RWPE2 (cell line): ENCODE measurements at regions not wholly inside any gene's neighbourhood (a gene's known extent, or its start where the extent isn't known, plus 50 kb on each side); places are given as distances from the start of the nearest gene placed in this dataset.
"Not testable (repeated sequence)": the region's sequence is repeated elsewhere in the genome, so short reads cannot be mapped to it uniquely, and the experiment has no call there.

ENCODE experiments used
- ATAC-seq: fragments of 200-7000 bp; cut with Tn5 transposase; 3 replicates; pipeline ENCODE4 v1.9.1; 2021; ENCODE audit warnings: low read depth
- DNase-seq: peaks from one replicate; pipeline ENCODE4 v3.0.0-alpha.2; 2020; ENCODE audit warnings: low spot score
- H3K27ac ChIP-seq: fragments of 450-650 bp; 2 replicates; pipeline ENCODE4 v1.5.1; 2017; ENCODE audit warnings: mild to moderate bottlenecking; ENCODE audit not compliant: poor library complexity, severe bottlenecking
- H3K27me3 ChIP-seq: fragments of 250-450 bp; sonication (Bioruptor Pico); 2 replicates; pipeline ENCODE4 v1.5.1; 2021; ENCODE audit warnings: mild to moderate bottlenecking, moderate library complexity; ENCODE audit not compliant: insufficient read depth, poor library complexity, severe bottlenecking
- H3K36me3 ChIP-seq: fragments of 250-450 bp; sonication (Bioruptor Pico); 2 replicates; pipeline ENCODE4 v1.5.1; 2020; ENCODE audit warnings: low read depth, mild to moderate bottlenecking, moderate library complexity
- H3K4me1 ChIP-seq: fragments of 250-450 bp; sonication (Bioruptor Pico); 2 replicates; pipeline ENCODE4 v1.5.1; 2021; ENCODE audit warnings: mild to moderate bottlenecking, moderate library complexity; ENCODE audit not compliant: insufficient read depth, poor library complexity, severe bottlenecking
- H3K4me3 ChIP-seq: fragments of 250-450 bp; sonication (Bioruptor Pico); 2 replicates; pipeline ENCODE4 v1.5.1; 2021; ENCODE audit warnings: mild to moderate bottlenecking, moderate library complexity; ENCODE audit not compliant: severe bottlenecking
- H3K9me3 ChIP-seq: fragments of 250-450 bp; sonication (Bioruptor Pico); 2 replicates; pipeline ENCODE4 v1.5.1; 2021; ENCODE audit warnings: mild to moderate bottlenecking, moderate library complexity; ENCODE audit not compliant: severe bottlenecking
- CTCF ChIP-seq: fragments of 450-650 bp; IDR thresholded peaks from one replicate; pipeline ENCODE4 v1.5.1; 2017; ENCODE audit warnings: mild to moderate bottlenecking, moderate library complexity; ENCODE audit not compliant: poor library complexity, severe bottlenecking

GRCh38 chr14:86065407-86065806 is 535.5 kb downstream of the FLRT2 start:
- no peak for TF ChIP-seq CTCF

GRCh38 chr14:86064595-86064994 is 534.7 kb downstream of the FLRT2 start:
- H3K9me3 ChIP-seq, H3K27me3 ChIP-seq, H3K36me3 ChIP-seq, H3K4me3 ChIP-seq, H3K27ac ChIP-seq, H3K4me1 ChIP-seq, ATAC-seq, DNase-seq: not testable (repeated sequence)

More at GRCh38 chr14:86065407-86065806, 535.5 kb downstream of the FLRT2 start:
- ATAC-seq: no peak
- no peak overlapping the region for H3K27ac ChIP-seq
- H3K9me3 ChIP-seq: no peaks in the 10 kb centered on the region
- no peaks in the 10 kb centered on the region for H3K4me1 ChIP-seq
- H3K4me3 ChIP-seq: no peak overlapping the region
- H3K27me3 ChIP-seq: no peaks in the 10 kb centered on the region
- no peaks in the 10 kb centered on the region for H3K36me3 ChIP-seq
- DNase-seq: no peak

- no peak for DNase-seq
- no peak overlapping the region for H3K4me3 ChIP-seq
Measured at GRCh38 chr14:86057018-86057667, 527.2 kb downstream of the FLRT2 start.

GRCh38 chr14:86055512-86056075 is 525.6 kb downstream of the FLRT2 start:
- H3K4me1 ChIP-seq: no peaks in the 10 kb centered on the region
- ATAC-seq: peak; percentile 76
- H3K36me3 ChIP-seq: no peaks in the 10 kb centered on the region
- H3K27me3 ChIP-seq: peaks cover 4% of the 10 kb centered on the region
- no peak for DNase-seq
- no peak overlapping the region for H3K27ac ChIP-seq
- H3K9me3 ChIP-seq: no peaks in the 10 kb centered on the region
- H3K4me3 ChIP-seq: no peak overlapping the region
- TF ChIP-seq CTCF: peak; percentile 53

More at GRCh38 chr14:86057018-86057667, 527.2 kb downstream of the FLRT2 start:
- no peaks in the 10 kb centered on the region for H3K4me1 ChIP-seq
- H3K27me3 ChIP-seq: peaks cover 4% of the 10 kb centered on the region
- H3K9me3 ChIP-seq: no peaks in the 10 kb centered on the region
- 0 out of 3 replicates have a peak, but pooled peaks have one; percentile 25 for ATAC-seq
- H3K27ac ChIP-seq: no peak overlapping the region
- no peaks in the 10 kb centered on the region for H3K36me3 ChIP-seq
- peak; percentile 99 for TF ChIP-seq CTCF

GRCh38 chr14:86052868-86053267 is 522.9 kb downstream of the FLRT2 start:
- TF ChIP-seq CTCF: no peak
- no peaks in the 10 kb centered on the region for H3K4me1 ChIP-seq
- H3K27me3 ChIP-seq: peaks cover 4% of the 10 kb centered on the region
- no peak for ATAC-seq
- no peak overlapping the region for H3K27ac ChIP-seq
- H3K36me3 ChIP-seq: no peaks in the 10 kb centered on the region
- no peak overlapping the region for H3K4me3 ChIP-seq
- H3K9me3 ChIP-seq: no peaks in the 10 kb centered on the region
- DNase-seq: no peak
